Testis (tissue), 2 donors: ENCODE measurements at regions not wholly inside any gene's neighbourhood (a gene's known extent, or its start where the extent isn't known, plus 50 kb on each side); places are given as distances from the start of the nearest gene placed in this dataset.

Source experiments
- CTCF ChIP-seq, 3 experiments: fragments of 450-650 bp in 2 of 3; fragments of 200-600 bp in 1 of 3; sonication (generic) in 1 of 3; IDR thresholded peaks; one replicate each; pipeline ENCODE4 v1.5.1; 2016 to 2019; ENCODE audit warnings: antibody characterized with exemption in 3 of 3, mild to moderate bottlenecking in 2 of 3, moderate library complexity in 1 of 3
- POLR2A ChIP-seq: fragments of 450-650 bp; IDR thresholded peaks from one replicate; pipeline ENCODE4 v1.6.1; 2017; ENCODE audit warnings: antibody characterized with exemption, mild to moderate bottlenecking, moderate library complexity

GRCh38 chr3:99522147-99522546 lies 116.2 kb upstream of the COL8A1 start:
- TF ChIP-seq CTCF (IDR thresholded peaks at IDR 0.05) (no peak), POLR2A (no peak)
